ENCODE measurements at regions not wholly inside any gene's neighbourhood (a gene's known extent, or its start where the extent isn't known, plus 50 kb on each side); places are given as distances from the start of the nearest gene placed in this dataset.

GRCh38 chr5:113652161-113652560 lies 138.7 kb downstream of the YTHDC2 start:
- Histone ChIP-seq H3K27me3 (replicated peaks; ENCODE audit: control insufficient read depth, insufficient read depth, low read length) (no peaks in the 10 kb centered on the region), H3K36me3 (ENCODE audit: control insufficient read depth, insufficient read depth, low read length) (no peaks in the 10 kb centered on the region), H3K4me3 (replicated peaks; ENCODE audit: low read depth, low read length) (no peak overlapping the region)
- DNase-seq (ENCODE audit: extremely low read depth, insufficient read length) = no peak
- TF ChIP-seq CTCF (IDR thresholded peaks at IDR 0.05; ENCODE audit: insufficient read depth, low read length, poor library complexity, severe bottlenecking) = no peak

DNA sequence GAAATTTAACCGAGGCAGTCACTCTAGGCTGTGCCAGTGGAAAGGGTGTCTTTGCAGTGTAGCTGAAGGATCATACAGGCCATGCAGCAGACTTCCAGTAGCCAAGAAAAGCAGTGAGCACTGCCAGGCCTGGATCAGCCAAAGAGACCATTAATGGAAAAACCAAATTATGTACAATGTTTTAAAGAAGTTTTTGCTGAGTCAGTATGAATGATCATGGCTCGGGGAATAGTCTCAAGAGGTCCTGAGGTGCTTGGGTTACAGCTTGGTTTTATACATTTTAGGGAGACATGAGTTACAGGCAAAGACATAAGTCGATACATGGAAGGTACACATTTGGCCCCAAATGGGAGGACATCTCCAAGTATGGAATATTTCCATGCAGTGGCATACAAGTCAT lies 141.3 kb downstream of the YTHDC2 start:
- no peak for TF ChIP-seq CTCF (IDR thresholded peaks at IDR 0.05; ENCODE audit: insufficient read depth, low read length, poor library complexity, severe bottlenecking)

GRCh38 chr5:113660206-113660605 lies 146.7 kb downstream of the YTHDC2 start:
- Histone ChIP-seq H3K27me3 (replicated peaks; ENCODE audit: control insufficient read depth, insufficient read depth, low read length) (no peaks in the 10 kb centered on the region), H3K4me3 (replicated peaks; ENCODE audit: low read depth, low read length) (no peak overlapping the region), H3K36me3 (ENCODE audit: control insufficient read depth, insufficient read depth, low read length) (no peaks in the 10 kb centered on the region)
- no peak for DNase-seq (ENCODE audit: extremely low read depth, insufficient read length)
- no peak for TF ChIP-seq CTCF (IDR thresholded peaks at IDR 0.05; ENCODE audit: insufficient read depth, low read length, poor library complexity, severe bottlenecking)

More for the DNA sequence above, 141.3 kb downstream of the YTHDC2 start:
- no peak overlapping the region for H3K4me3 ChIP-seq (replicated peaks; ENCODE audit: low read depth, low read length)
- no peak for DNase-seq (ENCODE audit: extremely low read depth, insufficient read length)
- no peaks in the 10 kb centered on the region for H3K27me3 ChIP-seq (replicated peaks; ENCODE audit: control insufficient read depth, insufficient read depth, low read length)
- no peaks in the 10 kb centered on the region for H3K36me3 ChIP-seq (ENCODE audit: control insufficient read depth, insufficient read depth, low read length)

- H3K36me3 ChIP-seq (ENCODE audit: control insufficient read depth, insufficient read depth, low read length) = no peaks in the 10 kb centered on the region
- no peak for DNase-seq (ENCODE audit: extremely low read depth, insufficient read length)
- no peak for TF ChIP-seq CTCF (IDR thresholded peaks at IDR 0.05; ENCODE audit: insufficient read depth, low read length, poor library complexity, severe bottlenecking)
- H3K4me3 ChIP-seq (replicated peaks; ENCODE audit: low read depth, low read length) = no peak overlapping the region
- no peaks in the 10 kb centered on the region for H3K27me3 ChIP-seq (replicated peaks; ENCODE audit: control insufficient read depth, insufficient read depth, low read length)
Observed at GRCh38 chr5:113660706-113661250, 147.3 kb downstream of the YTHDC2 start.

DNA sequence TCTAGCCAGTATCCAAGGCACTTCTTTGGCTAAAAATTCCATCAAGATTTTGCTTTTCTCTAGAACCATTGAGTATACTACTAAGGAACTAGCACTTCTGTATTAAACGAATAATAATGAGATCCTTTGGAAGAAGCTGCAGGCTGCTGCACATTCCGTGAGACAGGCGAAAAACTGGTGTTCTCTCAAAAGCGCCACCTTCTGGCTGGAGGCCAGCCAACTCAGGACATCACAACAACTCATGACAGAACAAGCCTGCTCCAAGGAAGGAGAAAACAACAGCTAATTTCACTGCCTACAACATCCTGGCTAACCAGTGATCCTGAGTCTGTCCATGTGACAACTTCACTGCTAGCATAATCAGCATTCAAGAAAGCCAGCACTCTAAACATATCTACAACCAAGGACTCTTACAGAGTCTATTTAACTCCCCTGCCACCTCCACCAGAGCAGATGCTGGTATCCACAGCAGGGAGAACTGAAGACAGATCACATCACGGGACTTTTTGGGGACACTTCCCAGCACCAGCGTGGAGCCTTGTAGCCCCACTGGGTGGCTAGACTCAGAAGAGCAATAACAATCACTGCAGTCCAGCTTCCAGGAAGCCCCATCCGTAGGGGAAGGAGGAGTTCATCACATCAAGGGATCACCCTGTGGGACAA lies 150.5 kb downstream of the YTHDC2 start:
- DNase-seq (ENCODE audit: extremely low read depth, insufficient read length) = no peak
- Histone ChIP-seq H3K4me3 (replicated peaks; ENCODE audit: low read depth, low read length) (no peak overlapping the region), H3K27me3 (replicated peaks; ENCODE audit: control insufficient read depth, insufficient read depth, low read length) (no peaks in the 10 kb centered on the region), H3K36me3 (ENCODE audit: control insufficient read depth, insufficient read depth, low read length) (no peaks in the 10 kb centered on the region)
- peak; percentile 73 for TF ChIP-seq CTCF (IDR thresholded peaks at IDR 0.05; ENCODE audit: insufficient read depth, low read length, poor library complexity, severe bottlenecking)
